K562 (cell line): ENCODE measurements at regions not wholly inside any gene's neighbourhood (a gene's known extent, or its start where the extent isn't known, plus 50 kb on each side); places are given as distances from the start of the nearest gene placed in this dataset. TPM values are rescaled to one million over a fixed set of nuclear protein-coding genes. Genes with fewer than 3 reads are reported as not detected.

Experiments used
- ATAC-seq: fragments of 200-7000 bp; cut with Tn5 transposase; 3 replicates; pipeline ENCODE4 v1.9.1; 2020; ENCODE audit warnings: moderate library complexity
- BruUV-seq: library from RNA; stranded (reverse); fragments of 400-500 nt; replicated peaks from 2 replicates; lab custom pipeline; 2021; lab: Mats Ljungman, UMichigan
- CTCF ChIA-PET: fragments of 300-600 bp; formaldehyde crosslinking; extraction: SDS; loops from one replicate; lab custom pipeline; 2021; ENCODE audit warnings: low intra/inter-chr PET ratio; lab: Yijun Ruan, JAX
- POLR2A ChIA-PET: fragments of 300-600, 350-650 bp; sonication (Branson Sonifier 250); formaldehyde crosslinking; extraction: SDS; loops from one replicate; lab custom pipeline; 2021; ENCODE audit warnings: antibody characterized with exemption, inconsistent platforms; lab: Yijun Ruan, JAX
- DNase-seq, 4 experiments: peaks; one replicate each; pipeline versions ENCODE4 v3.0.0 to v3.0.0-alpha.2; 2011 to 2018; ENCODE audit warnings: low spot score in 3 of 4, mixed read lengths in 3 of 4; ENCODE audit errors: extremely low read depth in 1 of 4
- FAIRE-seq: peaks from 2 replicates; lab custom pipeline; 2011; peaks lifted over from hg19 to GRCh38; lab: Jason Lieb, UNC
- H2AFZ ChIP-seq: 2 replicates; pipeline ENCODE4 v1.6.0; 2011; ENCODE audit warnings: low read depth, low read length, control low read depth, inconsistent platforms
- H3K27ac ChIP-seq: fragments of 200-600 bp; 3 replicates; pipeline ENCODE4 v1.8.0; 2011; ENCODE audit warnings: low read depth, mild to moderate bottlenecking, control low read depth, inconsistent platforms, low read length, moderate library complexity, mixed read lengths; ENCODE audit errors: extremely low read depth
- H3K27me3 ChIP-seq, 2 experiments: fragments of 300-600 bp in 1 of 2; 2 replicates in 1 of 2; 3 replicates in 1 of 2; pipeline versions ENCODE4 v1.6.0 to v1.8.0; 2011; ENCODE audit warnings: inconsistent platforms in 2 of 2, low read length in 2 of 2, mild to moderate bottlenecking in 1 of 2, mixed read lengths in 1 of 2, moderate library complexity in 1 of 2; ENCODE audit not compliant: control insufficient read depth in 2 of 2, insufficient read depth in 2 of 2
- H3K36me3 ChIP-seq: fragments of 300-600 bp; 3 replicates; pipeline ENCODE4 v1.8.0; 2011; ENCODE audit warnings: mild to moderate bottlenecking, low read length, inconsistent platforms; ENCODE audit not compliant: control insufficient read depth, insufficient read depth
- H3K4me1 ChIP-seq, 2 experiments: fragments of 200-600 bp in 1 of 2; replicated peaks in 1 of 2; 2 replicates in 1 of 2; 3 replicates in 1 of 2; pipeline versions ENCODE4 v1.5.1 to v1.8.0; 2011; ENCODE audit warnings: inconsistent platforms in 2 of 2, low read length in 2 of 2, mild to moderate bottlenecking in 1 of 2, mixed read lengths in 1 of 2, moderate library complexity in 1 of 2; ENCODE audit not compliant: control insufficient read depth in 2 of 2, insufficient read depth in 2 of 2
- H3K4me2 ChIP-seq: 2 replicates; pipeline ENCODE4 v1.6.1; 2011; ENCODE audit warnings: low read length, control low read depth, inconsistent platforms, mixed read lengths; ENCODE audit not compliant: insufficient read depth
- H3K4me3 ChIP-seq: fragments of 200-600 bp; sonication (generic), shearing (Covaris generic); 2 replicates; pipeline ENCODE4 v1.5.1; 2016; ENCODE audit warnings: control low read depth, inconsistent platforms
- H3K79me2 ChIP-seq: fragments of 200-600 bp; 3 replicates; pipeline ENCODE4 v1.8.0; 2011; ENCODE audit warnings: low read length, inconsistent platforms; ENCODE audit not compliant: control insufficient read depth, insufficient read depth
- H3K9ac ChIP-seq, 2 experiments: 2 replicates each; pipeline versions ENCODE4 v1.6.0 to v1.6.1; 2011; ENCODE audit warnings: low read depth in 2 of 2, low read length in 2 of 2, control low read depth in 1 of 2, inconsistent platforms in 1 of 2, mild to moderate bottlenecking in 1 of 2, mixed read lengths in 1 of 2; ENCODE audit not compliant: insufficient read depth in 1 of 2
- H3K9me1 ChIP-seq: one replicate; pipeline ENCODE4 v1.6.0; 2011; ENCODE audit warnings: inconsistent platforms, mild to moderate bottlenecking, low read length, moderate library complexity; ENCODE audit not compliant: control insufficient read depth, insufficient read depth
- H3K9me3 ChIP-seq: replicated peaks from 2 replicates; pipeline ENCODE4 v1.5.1; 2011; ENCODE audit warnings: low read depth, low read length, inconsistent platforms; ENCODE audit not compliant: control insufficient read depth, insufficient read depth
- H4K20me1 ChIP-seq: replicated peaks from 2 replicates; pipeline ENCODE4 v1.6.1; 2011; ENCODE audit warnings: low read length, inconsistent platforms, mixed read lengths; ENCODE audit not compliant: control insufficient read depth, insufficient read depth
- ARNT ChIP-seq, 2 experiments: fragments of 450-650 bp; IDR thresholded peaks; 2 replicates each; pipeline ENCODE4 v1.6.1; 2016; ENCODE audit warnings: mild to moderate bottlenecking in 1 of 2
- CEBPB ChIP-seq: fragments of 450-650 bp; IDR thresholded peaks from 2 replicates; pipeline ENCODE4 v1.6.1; 2016; ENCODE audit warnings: missing genetic modification characterization, missing compliant biosample characterization
- KLF13 ChIP-seq: fragments of 450-650 bp; IDR thresholded peaks from 2 replicates; pipeline ENCODE4 v1.6.1; 2016; ENCODE audit warnings: missing genetic modification characterization, low read depth, mild to moderate bottlenecking, missing compliant biosample characterization, moderate library complexity, borderline replicate concordance
- ZC3H11A ChIP-seq: IDR thresholded peaks from 2 replicates; pipeline ENCODE4 v1.6.1; 2012; ENCODE audit warnings: low read depth, low read length, improper control_type of control experiment
- ZNF3 ChIP-seq: fragments of 250-450 bp; sonication (Bioruptor Pico); IDR thresholded peaks from 2 replicates; pipeline ENCODE4 v1.5.0; 2021; ENCODE audit warnings: mild to moderate bottlenecking, moderate library complexity
- ZNF764 ChIP-seq: fragments of 250-450 bp; sonication (Bioruptor Pico); IDR thresholded peaks from 2 replicates; pipeline ENCODE4 v1.4.0; 2020; ENCODE audit warnings: low read depth, mild to moderate bottlenecking, moderate library complexity
- WGBS: fragments of 100-300 bp; shearing (Covaris generic); methylation state at CpG from one replicate; pipeline ENCODE4 v1.1.6; 2016; ENCODE audit warnings: low coverage, mixed read lengths; ENCODE audit not compliant: insufficient coverage; ENCODE audit errors: missing lambda C conversion rate; 5-methylcytosine and 5-hydroxymethylcytosine counted together
- in situ Hi-C: fragments of 300-500 bp; cut with MboI; formaldehyde crosslinking; loops from 4 replicates; pipeline ENCODE4 v1.15.0; 2018; ENCODE audit warnings: inconsistent platforms, mixed read lengths
- intact Hi-C: fragments of 100-400 bp; cut with micrococcal nuclease; formaldehyde crosslinking; loops from 2 replicates; pipeline ENCODE4 v1.14.2; 2022
- small RNA-seq: library from RNA; depleted of rRNA; stranded (forward); fragments of <200 nt; gene quantifications from one replicate; pipeline ENCODE3, GENCODE V24; 2014
- TF ChIP-seq, protein P1 (sequence below): fragments of 450-650 bp; IDR thresholded peaks from 2 replicates; pipeline ENCODE4 v1.7.1; 2018; ENCODE audit warnings: mild to moderate bottlenecking, low read depth; ENCODE audit not compliant: partially characterized antibody
- TF ChIP-seq, protein P2 (sequence below): fragments of 250-450 bp; sonication (Bioruptor Pico); IDR thresholded peaks from 2 replicates; pipeline ENCODE4 v1.5.0; 2020; ENCODE audit warnings: mild to moderate bottlenecking, borderline replicate concordance

DNA sequence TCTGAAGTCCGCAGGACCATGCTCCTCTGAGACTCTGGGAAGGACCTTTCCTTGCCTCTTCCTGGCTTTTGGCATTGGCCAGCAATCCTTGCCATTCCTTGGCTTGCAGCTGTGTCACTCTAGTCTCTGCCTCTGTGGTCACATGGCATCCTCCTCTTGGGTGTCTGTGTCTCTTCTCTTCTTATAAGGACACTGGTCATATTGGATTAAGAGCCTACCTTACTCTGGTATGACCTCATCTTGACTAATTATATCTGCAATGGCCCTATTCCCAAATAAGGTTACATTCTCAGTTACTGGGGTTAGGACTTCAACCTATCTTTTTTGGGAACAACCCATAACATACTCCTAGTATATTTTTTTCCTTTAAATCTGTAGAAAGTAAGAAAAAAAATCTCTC is 49.9 kb upstream of the GTSF1L start:
- H3K27ac ChIP-seq, result no peak overlapping the region
- CTCF ChIA-PET, result no interaction called here
- POLR2A ChIA-PET, result no interaction called here
- H3K9ac ChIP-seq, result no peak overlapping the region
- TF ChIP-seq ZNF764, result no peak
- TF ChIP-seq ZNF3 (CRISPR knock-in tag), result no peak
- no peak for TF ChIP-seq KLF13 (tag)
- TF ChIP-seq, protein P1, sequence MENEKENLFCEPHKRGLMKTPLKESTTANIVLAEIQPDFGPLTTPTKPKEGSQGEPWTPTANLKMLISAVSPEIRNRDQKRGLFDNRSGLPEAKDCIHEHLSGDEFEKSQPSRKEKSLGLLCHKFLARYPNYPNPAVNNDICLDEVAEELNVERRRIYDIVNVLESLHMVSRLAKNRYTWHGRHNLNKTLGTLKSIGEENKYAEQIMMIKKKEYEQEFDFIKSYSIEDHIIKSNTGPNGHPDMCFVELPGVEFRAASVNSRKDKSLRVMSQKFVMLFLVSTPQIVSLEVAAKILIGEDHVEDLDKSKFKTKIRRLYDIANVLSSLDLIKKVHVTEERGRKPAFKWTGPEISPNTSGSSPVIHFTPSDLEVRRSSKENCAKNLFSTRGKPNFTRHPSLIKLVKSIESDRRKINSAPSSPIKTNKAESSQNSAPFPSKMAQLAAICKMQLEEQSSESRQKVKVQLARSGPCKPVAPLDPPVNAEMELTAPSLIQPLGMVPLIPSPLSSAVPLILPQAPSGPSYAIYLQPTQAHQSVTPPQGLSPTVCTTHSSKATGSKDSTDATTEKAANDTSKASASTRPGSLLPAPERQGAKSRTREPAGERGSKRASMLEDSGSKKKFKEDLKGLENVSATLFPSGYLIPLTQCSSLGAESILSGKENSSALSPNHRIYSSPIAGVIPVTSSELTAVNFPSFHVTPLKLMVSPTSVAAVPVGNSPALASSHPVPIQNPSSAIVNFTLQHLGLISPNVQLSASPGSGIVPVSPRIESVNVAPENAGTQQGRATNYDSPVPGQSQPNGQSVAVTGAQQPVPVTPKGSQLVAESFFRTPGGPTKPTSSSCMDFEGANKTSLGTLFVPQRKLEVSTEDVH, result no peak
- TF ChIP-seq ARNT (IDR thresholded peaks at IDR 0.05), result no peak
- TF ChIP-seq, protein P2, sequence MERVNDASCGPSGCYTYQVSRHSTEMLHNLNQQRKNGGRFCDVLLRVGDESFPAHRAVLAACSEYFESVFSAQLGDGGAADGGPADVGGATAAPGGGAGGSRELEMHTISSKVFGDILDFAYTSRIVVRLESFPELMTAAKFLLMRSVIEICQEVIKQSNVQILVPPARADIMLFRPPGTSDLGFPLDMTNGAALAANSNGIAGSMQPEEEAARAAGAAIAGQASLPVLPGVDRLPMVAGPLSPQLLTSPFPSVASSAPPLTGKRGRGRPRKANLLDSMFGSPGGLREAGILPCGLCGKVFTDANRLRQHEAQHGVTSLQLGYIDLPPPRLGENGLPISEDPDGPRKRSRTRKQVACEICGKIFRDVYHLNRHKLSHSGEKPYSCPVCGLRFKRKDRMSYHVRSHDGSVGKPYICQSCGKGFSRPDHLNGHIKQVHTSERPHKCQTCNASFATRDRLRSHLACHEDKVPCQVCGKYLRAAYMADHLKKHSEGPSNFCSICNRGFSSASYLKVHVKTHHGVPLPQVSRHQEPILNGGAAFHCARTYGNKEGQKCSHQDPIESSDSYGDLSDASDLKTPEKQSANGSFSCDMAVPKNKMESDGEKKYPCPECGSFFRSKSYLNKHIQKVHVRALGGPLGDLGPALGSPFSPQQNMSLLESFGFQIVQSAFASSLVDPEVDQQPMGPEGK (CRISPR knock-in tag), result no peak
- no peak for TF ChIP-seq ZC3H11A
- no peak for TF ChIP-seq CEBPB (tag)
- TF ChIP-seq, all 486 proteins: peak for 0
- no peaks in the 10 kb centered on the region for H4K20me1 ChIP-seq
- no peak overlapping the region for H3K4me2 ChIP-seq
- ATAC-seq (no peak), DNase-seq (no peak), FAIRE-seq (no peak)
- H3K4me3 ChIP-seq, result no peak overlapping the region
- no peaks in the 10 kb centered on the region for H3K79me2 ChIP-seq
- no peaks in the 10 kb centered on the region for H3K36me3 ChIP-seq
- no peaks in the 10 kb centered on the region for H3K4me1 ChIP-seq
- BruUV-seq, result no TSS peak
- 0% methylated on average over 1 of the region's 1 CpG for WGBS
- in situ Hi-C loops (no loop called here), intact Hi-C loops (no loop called here)
- no peaks in the 10 kb centered on the region for H3K9me1 ChIP-seq
- H3K27me3 ChIP-seq, result peaks cover 11 to 32% of the 10 kb centered on the region in 2 experiments
- H2AFZ ChIP-seq, result no peak overlapping the region
- no peaks in the 10 kb centered on the region for H3K9me3 ChIP-seq

Small RNAs in the stretch of these regions (small RNA-seq; reads per million reads assigned to genes)
- gene RNU6-639P, result not detected
